ENCODE measurements at regions not wholly inside any gene's neighbourhood (a gene's known extent, or its start where the extent isn't known, plus 50 kb on each side); places are given as distances from the start of the nearest gene placed in this dataset.

- no peak for TF ChIP-seq CTCF (IDR thresholded peaks at IDR 0.05; ENCODE audit: control extremely low read depth, extremely low read depth, low read depth, missing control alignments)
- DNase-seq (ENCODE audit: extremely low spot score) = no peak
- ChIA-PET CTCF (interaction anchor here (0.6 to 1.6 kb wide), 3 partner anchors 20 to 199 kb away, joined by 3 to 4 read pairs (median 3); no protein-coding TSS in a partner anchor), POLR2A (interaction anchor here (0.6 kb wide), 1 partner anchor 388 kb away, joined by 3 read pairs; no protein-coding TSS in a partner anchor)
Observed at GRCh38 chr6:18720075-18720474, 332.9 kb downstream of the RNF144B start.

GRCh38 chr6:18724056-18724455 is 336.9 kb downstream of the RNF144B start:
- no peak for DNase-seq (ENCODE audit: extremely low spot score)
- ChIA-PET CTCF (no interaction called here), POLR2A (no interaction called here)
- TF ChIP-seq CTCF (IDR thresholded peaks at IDR 0.05; ENCODE audit: control extremely low read depth, extremely low read depth, low read depth, missing control alignments) = no peak

GRCh38 chr6:18725449-18725848 is 338.3 kb downstream of the RNF144B start:
- POLR2A ChIA-PET = no interaction called here
- TF ChIP-seq CTCF (IDR thresholded peaks at IDR 0.05; ENCODE audit: control extremely low read depth, extremely low read depth, low read depth, missing control alignments) = no peak
- CTCF ChIA-PET = interaction anchor here (0.8 kb wide), 1 partner anchor 25 kb away, joined by 5 read pairs; no protein-coding TSS in a partner anchor
- DNase-seq (ENCODE audit: extremely low spot score) = no peak

GRCh38 chr6:18733921-18734550 is 346.9 kb downstream of the RNF144B start:
- TF ChIP-seq CTCF (IDR thresholded peaks at IDR 0.05; ENCODE audit: control extremely low read depth, extremely low read depth, low read depth, missing control alignments) = no peak
- ChIA-PET POLR2A (no interaction called here), CTCF (no interaction called here)
- no peak for DNase-seq (ENCODE audit: extremely low spot score)

- POLR2A ChIA-PET = no interaction called here
- no peak for TF ChIP-seq CTCF (IDR thresholded peaks at IDR 0.05; ENCODE audit: control extremely low read depth, extremely low read depth, low read depth, missing control alignments)
- DNase-seq (ENCODE audit: extremely low spot score) = no peak
- CTCF ChIA-PET = no interaction called here
Observed at GRCh38 chr6:18741741-18742140, 354.6 kb downstream of the RNF144B start.

GRCh38 chr6:18742406-18742805 is 355.3 kb downstream of the RNF144B start:
- POLR2A ChIA-PET = no interaction called here

More at GRCh38 chr6:18742406-18742805, 355.3 kb downstream of the RNF144B start:
- DNase-seq (ENCODE audit: extremely low spot score) = no peak
- CTCF ChIA-PET = no interaction called here
- no peak for TF ChIP-seq CTCF (IDR thresholded peaks at IDR 0.05; ENCODE audit: control extremely low read depth, extremely low read depth, low read depth, missing control alignments)
